Ishikawa (cell line): ENCODE measurements at regions not wholly inside any gene's neighbourhood (a gene's known extent, or its start where the extent isn't known, plus 50 kb on each side); places are given as distances from the start of the nearest gene placed in this dataset.

Experiments used
- CEBPB ChIP-seq: IDR thresholded peaks from 2 replicates; pipeline ENCODE4 v1.6.1; 2012
- CREB1 ChIP-seq: IDR thresholded peaks from 2 replicates; pipeline ENCODE4 v1.6.1; 2012; ENCODE audit warnings: low read depth
- EGR1 ChIP-seq: IDR thresholded peaks from 2 replicates; pipeline ENCODE4 v1.6.1; 2012
- EP300 ChIP-seq: IDR thresholded peaks from 2 replicates; pipeline ENCODE4 v1.6.1; 2012; ENCODE audit warnings: borderline replicate concordance
- RAD21 ChIP-seq: IDR thresholded peaks from 2 replicates; pipeline ENCODE4 v1.6.1; 2012; ENCODE audit warnings: low read depth
- REST ChIP-seq: IDR thresholded peaks from 2 replicates; pipeline ENCODE4 v1.6.1; 2012; ENCODE audit warnings: low read depth, mild to moderate bottlenecking
- TAF1 ChIP-seq: IDR thresholded peaks from 2 replicates; pipeline ENCODE4 v1.6.1; 2012; ENCODE audit warnings: low read depth, mild to moderate bottlenecking
- YY1 ChIP-seq: IDR thresholded peaks from 2 replicates; pipeline ENCODE4 v1.6.1; 2012; ENCODE audit warnings: low read depth
- TF ChIP-seq, protein P1 (sequence below): IDR thresholded peaks from 2 replicates; pipeline ENCODE4 v1.6.1; 2012
- TF ChIP-seq, protein P2 (sequence below): IDR thresholded peaks from 2 replicates; pipeline ENCODE4 v1.6.1; 2012

- no peak for TF ChIP-seq CREB1
- no peak for TF ChIP-seq YY1
- TF ChIP-seq, protein P1, sequence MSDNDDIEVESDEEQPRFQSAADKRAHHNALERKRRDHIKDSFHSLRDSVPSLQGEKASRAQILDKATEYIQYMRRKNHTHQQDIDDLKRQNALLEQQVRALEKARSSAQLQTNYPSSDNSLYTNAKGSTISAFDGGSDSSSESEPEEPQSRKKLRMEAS, result no peak
- TF ChIP-seq, protein P2, sequence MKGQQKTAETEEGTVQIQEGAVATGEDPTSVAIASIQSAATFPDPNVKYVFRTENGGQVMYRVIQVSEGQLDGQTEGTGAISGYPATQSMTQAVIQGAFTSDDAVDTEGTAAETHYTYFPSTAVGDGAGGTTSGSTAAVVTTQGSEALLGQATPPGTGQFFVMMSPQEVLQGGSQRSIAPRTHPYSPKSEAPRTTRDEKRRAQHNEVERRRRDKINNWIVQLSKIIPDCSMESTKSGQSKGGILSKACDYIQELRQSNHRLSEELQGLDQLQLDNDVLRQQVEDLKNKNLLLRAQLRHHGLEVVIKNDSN, result no peak
- TF ChIP-seq REST, result no peak
- no peak for TF ChIP-seq EP300
- TF ChIP-seq RAD21, result no peak
- no peak for TF ChIP-seq EGR1
- TF ChIP-seq TAF1, result no peak
- no peak for TF ChIP-seq CEBPB
Measured at GRCh38 chr2:211205358-211205757, 649.0 kb downstream of the CPS1 start.
